IMR-90 (cell line): ENCODE measurements at regions not wholly inside any gene's neighbourhood (a gene's known extent, or its start where the extent isn't known, plus 50 kb on each side); places are given as distances from the start of the nearest gene placed in this dataset.

Experiments used
- BHLHE40 ChIP-seq: fragments of 150-350 bp; IDR thresholded peaks from 2 replicates; pipeline ENCODE4 v1.6.1; 2016; ENCODE audit warnings: mild to moderate bottlenecking, low read depth, low read length
- CEBPB ChIP-seq: IDR thresholded peaks from 2 replicates; pipeline ENCODE4 v1.6.1; 2012; ENCODE audit warnings: low read depth, low read length, improper control_type of control experiment
- FOS ChIP-seq: fragments of 150-350 bp; IDR thresholded peaks from 2 replicates; pipeline ENCODE4 v1.6.1; 2016; ENCODE audit warnings: low read depth, low read length
- MAFK ChIP-seq: IDR thresholded peaks from 2 replicates; pipeline ENCODE4 v1.6.1; 2012; ENCODE audit warnings: low read depth, low read length, improper control_type of control experiment
- MAZ ChIP-seq: IDR thresholded peaks from 2 replicates; pipeline ENCODE4 v1.6.1; 2012; ENCODE audit warnings: low read depth, mild to moderate bottlenecking, low read length, improper control_type of control experiment, moderate library complexity, borderline replicate concordance
- MXI1 ChIP-seq: IDR thresholded peaks from 2 replicates; pipeline ENCODE4 v1.6.1; 2012; ENCODE audit warnings: low read depth, mild to moderate bottlenecking, low read length, moderate library complexity, borderline replicate concordance
- POLR2A ChIP-seq: IDR thresholded peaks from 2 replicates; pipeline ENCODE4 v1.6.1; 2012; ENCODE audit warnings: mild to moderate bottlenecking, low read depth, low read length
- RAD21 ChIP-seq: IDR thresholded peaks from 2 replicates; pipeline ENCODE4 v1.6.1; 2012; ENCODE audit warnings: low read length, improper control_type of control experiment
- RCOR1 ChIP-seq: IDR thresholded peaks from 2 replicates; pipeline ENCODE4 v1.6.1; 2012; ENCODE audit warnings: mild to moderate bottlenecking, low read length, improper control_type of control experiment; ENCODE audit not compliant: insufficient replicate concordance
- RFX5 ChIP-seq: IDR thresholded peaks from 2 replicates; pipeline ENCODE4 v1.8.0; 2012; ENCODE audit warnings: low read depth, mild to moderate bottlenecking, low read length, moderate library complexity
- SMC3 ChIP-seq: fragments of 150-350 bp; IDR thresholded peaks from 2 replicates; pipeline ENCODE4 v1.6.1; 2016; ENCODE audit warnings: low read depth, mild to moderate bottlenecking, antibody characterized with exemption, low read length, moderate library complexity
- TF ChIP-seq, protein P1 (sequence below): conservative IDR thresholded peaks from 2 replicates; pipeline ENCODE4 v1.5.1; 2012; ENCODE audit warnings: mild to moderate bottlenecking, low read depth, low read length, improper control_type of control experiment
- TF ChIP-seq, protein P2 (sequence below): fragments of 150-350 bp; IDR thresholded peaks from 2 replicates; pipeline ENCODE4 v1.6.1; 2016; ENCODE audit warnings: low read depth, mild to moderate bottlenecking, low read length, moderate library complexity, borderline replicate concordance

DNA sequence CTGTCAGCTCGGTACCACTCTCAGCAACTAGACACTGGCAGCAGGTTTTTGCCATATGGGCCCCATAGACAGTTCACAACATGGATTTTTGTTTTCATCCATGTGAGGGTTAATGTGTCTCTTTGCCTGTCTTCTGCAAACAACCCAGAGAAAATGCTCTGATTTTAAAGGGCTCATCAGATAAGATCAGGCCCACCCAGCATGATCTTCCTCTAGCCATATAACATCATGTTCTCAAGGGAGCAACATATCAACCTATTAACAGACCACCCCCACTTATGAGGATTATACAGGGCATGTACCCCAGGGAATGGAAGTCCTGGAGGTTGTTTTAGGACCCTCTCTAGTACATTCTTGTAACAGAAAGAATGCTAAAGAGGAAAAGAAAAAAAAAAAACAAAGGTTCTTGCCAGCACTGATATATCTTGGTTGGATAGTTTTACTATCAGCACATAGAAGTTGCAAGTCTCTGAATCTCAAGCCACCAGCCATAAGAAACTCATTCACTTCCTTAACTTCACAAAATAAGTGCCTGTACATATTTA lies 1015.1 kb downstream of the TLE4 start:
- TF ChIP-seq, protein P1, sequence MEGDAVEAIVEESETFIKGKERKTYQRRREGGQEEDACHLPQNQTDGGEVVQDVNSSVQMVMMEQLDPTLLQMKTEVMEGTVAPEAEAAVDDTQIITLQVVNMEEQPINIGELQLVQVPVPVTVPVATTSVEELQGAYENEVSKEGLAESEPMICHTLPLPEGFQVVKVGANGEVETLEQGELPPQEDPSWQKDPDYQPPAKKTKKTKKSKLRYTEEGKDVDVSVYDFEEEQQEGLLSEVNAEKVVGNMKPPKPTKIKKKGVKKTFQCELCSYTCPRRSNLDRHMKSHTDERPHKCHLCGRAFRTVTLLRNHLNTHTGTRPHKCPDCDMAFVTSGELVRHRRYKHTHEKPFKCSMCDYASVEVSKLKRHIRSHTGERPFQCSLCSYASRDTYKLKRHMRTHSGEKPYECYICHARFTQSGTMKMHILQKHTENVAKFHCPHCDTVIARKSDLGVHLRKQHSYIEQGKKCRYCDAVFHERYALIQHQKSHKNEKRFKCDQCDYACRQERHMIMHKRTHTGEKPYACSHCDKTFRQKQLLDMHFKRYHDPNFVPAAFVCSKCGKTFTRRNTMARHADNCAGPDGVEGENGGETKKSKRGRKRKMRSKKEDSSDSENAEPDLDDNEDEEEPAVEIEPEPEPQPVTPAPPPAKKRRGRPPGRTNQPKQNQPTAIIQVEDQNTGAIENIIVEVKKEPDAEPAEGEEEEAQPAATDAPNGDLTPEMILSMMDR = no peak
- TF ChIP-seq RAD21 (no peak), MAZ (no peak), POLR2A (no peak), SMC3 (no peak), MAFK (no peak), MXI1 (no peak), CEBPB (no peak), RFX5 (no peak), RCOR1 (no peak), BHLHE40 (no peak), FOS (no peak)
- TF ChIP-seq, protein P2, sequence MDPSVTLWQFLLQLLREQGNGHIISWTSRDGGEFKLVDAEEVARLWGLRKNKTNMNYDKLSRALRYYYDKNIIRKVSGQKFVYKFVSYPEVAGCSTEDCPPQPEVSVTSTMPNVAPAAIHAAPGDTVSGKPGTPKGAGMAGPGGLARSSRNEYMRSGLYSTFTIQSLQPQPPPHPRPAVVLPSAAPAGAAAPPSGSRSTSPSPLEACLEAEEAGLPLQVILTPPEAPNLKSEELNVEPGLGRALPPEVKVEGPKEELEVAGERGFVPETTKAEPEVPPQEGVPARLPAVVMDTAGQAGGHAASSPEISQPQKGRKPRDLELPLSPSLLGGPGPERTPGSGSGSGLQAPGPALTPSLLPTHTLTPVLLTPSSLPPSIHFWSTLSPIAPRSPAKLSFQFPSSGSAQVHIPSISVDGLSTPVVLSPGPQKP = no peak
